Ishikawa (cell line): ENCODE measurements at regions not wholly inside any gene's neighbourhood (a gene's known extent, or its start where the extent isn't known, plus 50 kb on each side); places are given as distances from the start of the nearest gene placed in this dataset.

Experiments
- CEBPB ChIP-seq: IDR thresholded peaks from 2 replicates; pipeline ENCODE4 v1.6.1; 2012
- CREB1 ChIP-seq: IDR thresholded peaks from 2 replicates; pipeline ENCODE4 v1.6.1; 2012; ENCODE audit warnings: low read depth
- EGR1 ChIP-seq: IDR thresholded peaks from 2 replicates; pipeline ENCODE4 v1.6.1; 2012
- EP300 ChIP-seq: IDR thresholded peaks from 2 replicates; pipeline ENCODE4 v1.6.1; 2012; ENCODE audit warnings: borderline replicate concordance
- FOXM1 ChIP-seq: IDR thresholded peaks from 2 replicates; pipeline ENCODE4 v1.6.1; 2012; ENCODE audit warnings: low read depth, borderline replicate concordance
- MAX ChIP-seq: IDR thresholded peaks from 2 replicates; pipeline ENCODE4 v1.6.1; 2012
- NFIC ChIP-seq: IDR thresholded peaks from 2 replicates; pipeline ENCODE4 v1.6.1; 2012
- RAD21 ChIP-seq: IDR thresholded peaks from 2 replicates; pipeline ENCODE4 v1.6.1; 2012; ENCODE audit warnings: low read depth
- REST ChIP-seq: IDR thresholded peaks from 2 replicates; pipeline ENCODE4 v1.6.1; 2012; ENCODE audit warnings: low read depth, mild to moderate bottlenecking
- TAF1 ChIP-seq: IDR thresholded peaks from 2 replicates; pipeline ENCODE4 v1.6.1; 2012; ENCODE audit warnings: low read depth, mild to moderate bottlenecking
- TCF12 ChIP-seq: IDR thresholded peaks from 2 replicates; pipeline ENCODE4 v1.6.1; 2012; ENCODE audit warnings: low read depth
- TEAD4 ChIP-seq: IDR thresholded peaks from 2 replicates; pipeline ENCODE4 v1.6.1; 2012
- USF1 ChIP-seq: IDR thresholded peaks from 2 replicates; pipeline ENCODE4 v1.6.1; 2012
- YY1 ChIP-seq: IDR thresholded peaks from 2 replicates; pipeline ENCODE4 v1.6.1; 2012; ENCODE audit warnings: low read depth
- ZBTB7A ChIP-seq: IDR thresholded peaks from 2 replicates; pipeline ENCODE4 v1.6.1; 2012; ENCODE audit warnings: low read depth

- TF ChIP-seq TEAD4 (no peak), NFIC (no peak), EP300 (no peak), MAX (no peak), ZBTB7A (no peak), TCF12 (no peak), CEBPB (no peak), TAF1 (no peak), RAD21 (no peak), CREB1 (no peak), YY1 (no peak), USF1 (no peak), EGR1 (no peak)
Measured at GRCh38 chr6:92024881-92025280, 1394.5 kb downstream of the EPHA7 start.

- TF ChIP-seq YY1 (no peak), TAF1 (no peak), EGR1 (no peak), CEBPB (no peak), RAD21 (no peak), TCF12 (no peak), REST (no peak), USF1 (no peak)
Measured at GRCh38 chr6:92024110-92024509, 1395.2 kb downstream of the EPHA7 start.

- TF ChIP-seq EP300 (no peak), TAF1 (no peak), CREB1 (no peak), MAX (no peak), USF1 (no peak), YY1 (no peak), RAD21 (no peak), CEBPB (no peak), FOXM1 (no peak), NFIC (no peak), REST (no peak), EGR1 (no peak), TEAD4 (no peak), ZBTB7A (no peak), TCF12 (no peak)
Measured at GRCh38 chr6:92023410-92023966, 1395.9 kb downstream of the EPHA7 start.

GRCh38 chr6:92011681-92012245, 1407.6 kb downstream of the EPHA7 start:
- TF ChIP-seq EGR1 (no peak), TEAD4 (no peak), TAF1 (no peak), REST (no peak), ZBTB7A (no peak), TCF12 (no peak), CREB1 (no peak)
